WTC11 (cell line): ENCODE measurements at regions not wholly inside any gene's neighbourhood (a gene's known extent, or its start where the extent isn't known, plus 50 kb on each side); places are given as distances from the start of the nearest gene placed in this dataset.

ENCODE experiments used
- ATAC-seq: fragments of 200-7000 bp; cut with Tn5 transposase; 2 replicates; pipeline ENCODE4 v1.10.0; 2021; ENCODE audit warnings: mild to moderate bottlenecking, moderate library complexity
- CTCF ChIA-PET: fragments of 300-600 bp; sonication (Branson Sonifier 250); formaldehyde crosslinking; loops from one replicate; lab custom pipeline; 2021; ENCODE audit warnings: antibody characterized with exemption; lab: Charles Lee
- POLR2A ChIA-PET: fragments of 350-600 bp; sonication (Branson Sonifier 250); formaldehyde crosslinking; loops from one replicate; lab custom pipeline; 2021; ENCODE audit warnings: antibody characterized with exemption; lab: Charles Lee
- DNase-seq: peaks from one replicate; pipeline ENCODE4 v3.0.0; 2021; ENCODE audit warnings: low spot score
- H3K27ac Mint-ChIP-seq: 2 replicates; pipeline ENCODE4 v1.8.0; 2021; ENCODE audit warnings: mixed read lengths
- H3K27me3 Mint-ChIP-seq: 2 replicates; pipeline ENCODE4 v1.8.0; 2021; ENCODE audit warnings: low read depth, mild to moderate bottlenecking, moderate library complexity, mixed read lengths
- H3K36me3 Mint-ChIP-seq: 2 replicates; pipeline ENCODE4 v1.8.0; 2021; ENCODE audit warnings: mixed read lengths
- H3K4me1 Mint-ChIP-seq: 2 replicates; pipeline ENCODE4 v1.8.0; 2022; ENCODE audit warnings: mixed read lengths
- H3K4me3 Mint-ChIP-seq: 2 replicates; pipeline ENCODE4 v1.8.0; 2021; ENCODE audit warnings: mild to moderate bottlenecking, moderate library complexity, mixed read lengths
- H3K9me3 Mint-ChIP-seq: 2 replicates; pipeline ENCODE4 v1.8.0; 2021; ENCODE audit warnings: mixed read lengths
- CREB1 ChIP-seq: sonication (generic); formaldehyde crosslinking; IDR thresholded peaks from 2 replicates; pipeline ENCODE4 v1.8.0; 2023; ENCODE audit warnings: mild to moderate bottlenecking, missing genetic modification reagents
- ELF4 ChIP-seq: sonication (generic); formaldehyde crosslinking; IDR thresholded peaks from 2 replicates; pipeline ENCODE4 v1.8.1; 2022; ENCODE audit warnings: low read depth, mild to moderate bottlenecking, moderate library complexity, missing genetic modification reagents
- ESRRA ChIP-seq: sonication (generic); formaldehyde crosslinking; IDR thresholded peaks from 2 replicates; pipeline ENCODE4 v1.8.1; 2022; ENCODE audit warnings: mild to moderate bottlenecking, missing genetic modification reagents, borderline replicate concordance
- ETV6 ChIP-seq: sonication (generic); formaldehyde crosslinking; IDR thresholded peaks from 2 replicates; pipeline ENCODE4 v1.8.1; 2022; ENCODE audit warnings: mild to moderate bottlenecking, missing genetic modification reagents
- FOXK1 ChIP-seq: sonication (generic); formaldehyde crosslinking; IDR thresholded peaks from 2 replicates; pipeline ENCODE4 v1.8.0; 2022; ENCODE audit warnings: mild to moderate bottlenecking, moderate library complexity, missing genetic modification reagents
- HMGA2 ChIP-seq: fragments of 250-450 bp; sonication (Bioruptor Pico); IDR thresholded peaks from 2 replicates; pipeline ENCODE4 v1.4.0; 2021; ENCODE audit warnings: mild to moderate bottlenecking, moderate library complexity
- NFATC4 ChIP-seq: fragments of 250-450 bp; sonication (Bioruptor Pico); IDR thresholded peaks from 2 replicates; pipeline ENCODE4 v1.9.0; 2021; ENCODE audit warnings: mild to moderate bottlenecking
- NFYB ChIP-seq: sonication (generic); formaldehyde crosslinking; conservative IDR thresholded peaks from 2 replicates; pipeline ENCODE4 v1.8.0; 2022; ENCODE audit warnings: low read depth, missing genetic modification reagents
- NR1H2 ChIP-seq: sonication (generic); formaldehyde crosslinking; IDR thresholded peaks from 2 replicates; pipeline ENCODE4 v1.9.0; 2021; ENCODE audit warnings: mild to moderate bottlenecking, moderate library complexity, missing genetic modification reagents
- NR2C2 ChIP-seq: sonication (generic); formaldehyde crosslinking; IDR thresholded peaks from 2 replicates; pipeline ENCODE4 v1.8.0; 2022; ENCODE audit warnings: mild to moderate bottlenecking, missing genetic modification reagents
- OVOL2 ChIP-seq: fragments of 250-450 bp; sonication (Bioruptor Pico); IDR thresholded peaks from 2 replicates; pipeline ENCODE4 v1.9.0; 2021; ENCODE audit warnings: mild to moderate bottlenecking, borderline replicate concordance
- SMAD4 ChIP-seq: sonication (generic); formaldehyde crosslinking; IDR thresholded peaks from 2 replicates; pipeline ENCODE4 v1.8.0; 2022; ENCODE audit warnings: mild to moderate bottlenecking, missing genetic modification reagents
- SOX15 ChIP-seq: fragments of 250-450 bp; sonication (Bioruptor Pico); IDR thresholded peaks from 2 replicates; pipeline ENCODE4 v1.9.0; 2021; ENCODE audit warnings: mild to moderate bottlenecking
- SP1 ChIP-seq: sonication (generic); formaldehyde crosslinking; conservative IDR thresholded peaks from 2 replicates; pipeline ENCODE4 v1.8.1; 2022; ENCODE audit warnings: missing genetic modification reagents
- TEAD1 ChIP-seq: sonication (generic); formaldehyde crosslinking; IDR thresholded peaks from 2 replicates; pipeline ENCODE4 v1.8.0; 2022; ENCODE audit warnings: mild to moderate bottlenecking, missing genetic modification reagents
- TP53 ChIP-seq: sonication (generic); formaldehyde crosslinking; IDR thresholded peaks from 2 replicates; pipeline ENCODE4 v1.8.1; 2023; ENCODE audit warnings: mild to moderate bottlenecking, missing genetic modification reagents
- ZNF121 ChIP-seq: sonication (generic); formaldehyde crosslinking; IDR thresholded peaks from 2 replicates; pipeline ENCODE4 v1.8.0; 2023; ENCODE audit warnings: missing genetic modification reagents
- ZNF138 ChIP-seq: sonication (generic); formaldehyde crosslinking; conservative IDR thresholded peaks from 2 replicates; pipeline ENCODE4 v1.8.1; 2022; ENCODE audit warnings: mild to moderate bottlenecking, moderate library complexity, missing genetic modification reagents
- ZNF219 ChIP-seq: sonication (generic); formaldehyde crosslinking; IDR thresholded peaks from 2 replicates; pipeline ENCODE4 v1.8.0; 2023; ENCODE audit warnings: missing genetic modification reagents, mild to moderate bottlenecking, borderline replicate concordance
- ZNF232 ChIP-seq: sonication (generic); formaldehyde crosslinking; IDR thresholded peaks from 2 replicates; pipeline ENCODE4 v1.8.0; 2022; ENCODE audit warnings: mild to moderate bottlenecking, missing genetic modification reagents
- ZNF263 ChIP-seq: sonication (generic); formaldehyde crosslinking; IDR thresholded peaks from 2 replicates; pipeline ENCODE4 v1.8.1; 2022; ENCODE audit warnings: low read depth, mild to moderate bottlenecking, moderate library complexity, missing genetic modification reagents
- ZNF423 ChIP-seq: fragments of 250-450 bp; sonication (Bioruptor Pico); IDR thresholded peaks from 2 replicates; pipeline ENCODE4 v2.1.2; 2022; ENCODE audit warnings: mild to moderate bottlenecking, moderate library complexity
- ZNF671 ChIP-seq: fragments of 250-450 bp; sonication (Bioruptor Pico); IDR thresholded peaks from 2 replicates; pipeline ENCODE4 v1.8.0; 2021; ENCODE audit warnings: mild to moderate bottlenecking
- TF ChIP-seq, protein P1 (sequence below): sonication (generic); formaldehyde crosslinking; IDR thresholded peaks from 2 replicates; pipeline ENCODE4 v1.8.1; 2023; ENCODE audit warnings: mild to moderate bottlenecking, missing genetic modification reagents
- TF ChIP-seq, protein P2 (sequence below): fragments of 200-600 bp; IDR thresholded peaks from 2 replicates; pipeline ENCODE4 v1.8.0; 2022; ENCODE audit warnings: antibody characterized with exemption
- TF ChIP-seq, protein P3 (sequence below): fragments of 250-450 bp; sonication (Bioruptor Pico); IDR thresholded peaks from 2 replicates; pipeline ENCODE4 v1.9.0; 2021; ENCODE audit warnings: mild to moderate bottlenecking
- TF ChIP-seq, protein P4 (sequence below): sonication (generic); formaldehyde crosslinking; conservative IDR thresholded peaks from 2 replicates; pipeline ENCODE4 v1.8.1; 2023; ENCODE audit warnings: mild to moderate bottlenecking, low read depth, missing genetic modification reagents, moderate library complexity

DNA sequence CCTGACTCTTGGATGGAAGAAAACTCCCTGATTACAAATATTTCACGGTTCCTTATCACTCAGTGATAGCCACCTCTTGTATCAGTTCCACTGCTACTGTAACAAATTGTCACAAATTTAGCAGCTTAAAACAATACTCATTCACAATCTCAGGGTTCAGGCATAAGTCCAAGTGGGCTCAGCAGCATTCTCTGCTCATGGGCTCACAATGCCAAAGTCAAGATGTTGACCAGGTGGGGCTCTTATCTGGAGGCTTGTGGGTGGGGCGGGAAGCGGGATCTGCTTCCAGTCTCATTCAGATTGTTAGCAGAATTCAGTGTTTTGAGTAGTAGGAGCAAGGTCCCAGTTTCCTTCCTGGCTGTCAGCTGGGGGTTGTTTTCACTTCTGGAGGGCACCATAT lies 137.3 kb upstream of the FAM78B start (continued):
- TF ChIP-seq, protein P1, sequence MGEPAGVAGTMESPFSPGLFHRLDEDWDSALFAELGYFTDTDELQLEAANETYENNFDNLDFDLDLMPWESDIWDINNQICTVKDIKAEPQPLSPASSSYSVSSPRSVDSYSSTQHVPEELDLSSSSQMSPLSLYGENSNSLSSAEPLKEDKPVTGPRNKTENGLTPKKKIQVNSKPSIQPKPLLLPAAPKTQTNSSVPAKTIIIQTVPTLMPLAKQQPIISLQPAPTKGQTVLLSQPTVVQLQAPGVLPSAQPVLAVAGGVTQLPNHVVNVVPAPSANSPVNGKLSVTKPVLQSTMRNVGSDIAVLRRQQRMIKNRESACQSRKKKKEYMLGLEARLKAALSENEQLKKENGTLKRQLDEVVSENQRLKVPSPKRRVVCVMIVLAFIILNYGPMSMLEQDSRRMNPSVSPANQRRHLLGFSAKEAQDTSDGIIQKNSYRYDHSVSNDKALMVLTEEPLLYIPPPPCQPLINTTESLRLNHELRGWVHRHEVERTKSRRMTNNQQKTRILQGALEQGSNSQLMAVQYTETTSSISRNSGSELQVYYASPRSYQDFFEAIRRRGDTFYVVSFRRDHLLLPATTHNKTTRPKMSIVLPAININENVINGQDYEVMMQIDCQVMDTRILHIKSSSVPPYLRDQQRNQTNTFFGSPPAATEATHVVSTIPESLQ (CRISPR knock-in tag): no peak
- TF ChIP-seq, all 79 proteins: peak for 0

DNA sequence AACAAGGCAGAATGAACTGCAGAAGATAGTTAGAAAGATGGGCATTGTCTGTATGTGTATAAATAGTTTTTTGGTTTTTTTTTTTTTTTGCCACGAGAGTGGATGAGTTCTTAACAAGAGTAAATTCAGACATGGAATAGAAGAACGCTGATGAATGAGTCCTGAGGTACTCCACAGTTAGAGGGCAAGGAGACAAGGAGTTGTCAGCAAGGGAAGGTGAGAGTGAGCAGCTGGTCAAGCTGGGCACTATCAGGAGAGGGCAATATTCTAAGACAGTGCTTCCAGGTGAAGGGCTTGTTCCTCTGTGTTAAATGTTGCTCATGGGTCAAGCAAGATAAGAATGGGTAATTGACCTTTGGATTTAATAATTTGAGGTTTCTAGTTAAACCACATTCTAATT lies 138.6 kb upstream of the FAM78B start:
- H3K36me3 Mint-ChIP-seq: no peaks in the 10 kb centered on the region
- no peak overlapping the region for H3K4me3 Mint-ChIP-seq
- H3K9me3 Mint-ChIP-seq: peaks cover 15% of the 10 kb centered on the region
- no peak for TF ChIP-seq OVOL2 (CRISPR knock-in tag)
- TF ChIP-seq ESRRA (CRISPR knock-in tag): no peak
- TF ChIP-seq ZNF138: no peak
- TF ChIP-seq FOXK1 (CRISPR knock-in tag): no peak
- no peak for TF ChIP-seq NR2C2
- TF ChIP-seq SOX15 (CRISPR knock-in tag): no peak
- no peak for TF ChIP-seq SP1 (CRISPR knock-in tag)
- TF ChIP-seq ZNF423 (CRISPR knock-in tag): no peak
- no peak for TF ChIP-seq SMAD4
- TF ChIP-seq ELF4 (CRISPR knock-in tag): no peak
- TF ChIP-seq, protein P2, sequence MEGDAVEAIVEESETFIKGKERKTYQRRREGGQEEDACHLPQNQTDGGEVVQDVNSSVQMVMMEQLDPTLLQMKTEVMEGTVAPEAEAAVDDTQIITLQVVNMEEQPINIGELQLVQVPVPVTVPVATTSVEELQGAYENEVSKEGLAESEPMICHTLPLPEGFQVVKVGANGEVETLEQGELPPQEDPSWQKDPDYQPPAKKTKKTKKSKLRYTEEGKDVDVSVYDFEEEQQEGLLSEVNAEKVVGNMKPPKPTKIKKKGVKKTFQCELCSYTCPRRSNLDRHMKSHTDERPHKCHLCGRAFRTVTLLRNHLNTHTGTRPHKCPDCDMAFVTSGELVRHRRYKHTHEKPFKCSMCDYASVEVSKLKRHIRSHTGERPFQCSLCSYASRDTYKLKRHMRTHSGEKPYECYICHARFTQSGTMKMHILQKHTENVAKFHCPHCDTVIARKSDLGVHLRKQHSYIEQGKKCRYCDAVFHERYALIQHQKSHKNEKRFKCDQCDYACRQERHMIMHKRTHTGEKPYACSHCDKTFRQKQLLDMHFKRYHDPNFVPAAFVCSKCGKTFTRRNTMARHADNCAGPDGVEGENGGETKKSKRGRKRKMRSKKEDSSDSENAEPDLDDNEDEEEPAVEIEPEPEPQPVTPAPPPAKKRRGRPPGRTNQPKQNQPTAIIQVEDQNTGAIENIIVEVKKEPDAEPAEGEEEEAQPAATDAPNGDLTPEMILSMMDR: no peak
- no peak for TF ChIP-seq HMGA2 (CRISPR knock-in tag)
- TF ChIP-seq TP53 (CRISPR knock-in tag): no peak
- no peak for TF ChIP-seq ZNF121 (CRISPR knock-in tag)
- TF ChIP-seq, all 79 proteins: peak for 0
- DNase-seq: no peak
- H3K4me1 Mint-ChIP-seq: peaks cover 25% of the 10 kb centered on the region
- ChIA-PET POLR2A (no interaction called here), CTCF (interaction anchor here (2.5 kb wide), 1 partner anchor 174 kb away, joined by 5 read pairs; no protein-coding TSS in a partner anchor)
- H3K27me3 Mint-ChIP-seq: no peaks in the 10 kb centered on the region; the same call in 1 of the 2 replicates
- no peak for ATAC-seq
- H3K27ac Mint-ChIP-seq: no peak overlapping the region

DNA sequence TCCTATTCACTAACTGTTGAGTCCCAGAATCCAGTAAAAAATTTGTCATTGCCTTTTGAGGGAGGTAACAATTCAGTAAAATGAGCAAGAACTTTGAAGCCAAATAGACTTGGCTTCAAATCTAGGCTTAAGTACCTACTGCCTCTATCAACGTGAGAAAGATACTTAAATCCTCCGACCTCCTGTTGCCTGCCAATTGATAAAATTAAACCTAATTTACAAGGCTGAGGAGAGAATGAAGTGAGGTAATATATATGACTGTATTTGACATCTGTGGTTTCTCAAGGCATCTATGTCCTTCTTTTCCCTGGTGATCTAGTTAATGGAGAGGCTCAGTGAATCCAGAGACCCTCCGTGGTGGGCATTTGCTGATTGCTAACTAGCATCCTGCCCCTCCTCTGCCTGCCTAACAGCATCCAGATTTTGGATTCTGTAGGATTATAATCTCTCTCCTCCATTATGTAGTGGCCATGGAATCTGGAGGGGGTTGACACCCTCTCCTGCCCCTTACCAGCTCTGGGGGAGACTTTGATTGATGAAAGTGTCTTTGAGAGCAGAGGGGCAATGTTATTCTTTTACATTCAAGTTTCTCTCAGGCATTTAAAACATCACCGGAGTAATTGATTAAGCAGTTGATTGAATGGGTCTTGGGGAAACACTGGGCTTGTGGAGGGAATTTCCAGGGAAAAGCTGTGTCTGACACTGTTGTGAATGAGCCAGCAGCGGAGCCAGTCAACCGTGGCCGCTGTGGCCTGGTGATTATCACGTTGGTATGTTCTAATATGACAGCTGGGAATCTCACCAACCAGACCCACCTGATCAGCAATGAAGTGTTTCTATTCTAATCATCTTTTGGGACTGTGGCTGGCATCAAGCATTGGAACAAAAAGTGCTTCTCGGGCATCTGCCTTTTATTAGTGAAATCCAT lies 140.7 kb upstream of the FAM78B start:
- H3K36me3 Mint-ChIP-seq: no peaks in the 10 kb centered on the region
- H3K9me3 Mint-ChIP-seq: peaks cover 27% of the 10 kb centered on the region
- no peak for ATAC-seq
- H3K4me1 Mint-ChIP-seq: peaks cover 25% of the 10 kb centered on the region
- H3K27ac Mint-ChIP-seq: no peak overlapping the region
- H3K4me3 Mint-ChIP-seq: no peak overlapping the region
- ChIA-PET CTCF (no interaction called here), POLR2A (no interaction called here)
- no peaks in the 10 kb centered on the region; the same call in 1 of the 2 replicates for H3K27me3 Mint-ChIP-seq
- DNase-seq: no peak
- TF ChIP-seq, protein P3, sequence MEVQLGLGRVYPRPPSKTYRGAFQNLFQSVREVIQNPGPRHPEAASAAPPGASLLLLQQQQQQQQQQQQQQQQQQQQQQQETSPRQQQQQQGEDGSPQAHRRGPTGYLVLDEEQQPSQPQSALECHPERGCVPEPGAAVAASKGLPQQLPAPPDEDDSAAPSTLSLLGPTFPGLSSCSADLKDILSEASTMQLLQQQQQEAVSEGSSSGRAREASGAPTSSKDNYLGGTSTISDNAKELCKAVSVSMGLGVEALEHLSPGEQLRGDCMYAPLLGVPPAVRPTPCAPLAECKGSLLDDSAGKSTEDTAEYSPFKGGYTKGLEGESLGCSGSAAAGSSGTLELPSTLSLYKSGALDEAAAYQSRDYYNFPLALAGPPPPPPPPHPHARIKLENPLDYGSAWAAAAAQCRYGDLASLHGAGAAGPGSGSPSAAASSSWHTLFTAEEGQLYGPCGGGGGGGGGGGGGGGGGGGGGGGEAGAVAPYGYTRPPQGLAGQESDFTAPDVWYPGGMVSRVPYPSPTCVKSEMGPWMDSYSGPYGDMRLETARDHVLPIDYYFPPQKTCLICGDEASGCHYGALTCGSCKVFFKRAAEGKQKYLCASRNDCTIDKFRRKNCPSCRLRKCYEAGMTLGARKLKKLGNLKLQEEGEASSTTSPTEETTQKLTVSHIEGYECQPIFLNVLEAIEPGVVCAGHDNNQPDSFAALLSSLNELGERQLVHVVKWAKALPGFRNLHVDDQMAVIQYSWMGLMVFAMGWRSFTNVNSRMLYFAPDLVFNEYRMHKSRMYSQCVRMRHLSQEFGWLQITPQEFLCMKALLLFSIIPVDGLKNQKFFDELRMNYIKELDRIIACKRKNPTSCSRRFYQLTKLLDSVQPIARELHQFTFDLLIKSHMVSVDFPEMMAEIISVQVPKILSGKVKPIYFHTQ (CRISPR knock-in tag): no peak
- no peak for TF ChIP-seq ZNF219 (CRISPR knock-in tag)
- TF ChIP-seq NFYB (CRISPR knock-in tag): no peak
- TF ChIP-seq NR1H2 (CRISPR knock-in tag): no peak
- no peak for TF ChIP-seq ZNF232 (CRISPR knock-in tag)
- no peak for TF ChIP-seq ZNF671 (CRISPR knock-in tag)
- TF ChIP-seq FOXK1 (CRISPR knock-in tag): no peak
- TF ChIP-seq, protein P4, sequence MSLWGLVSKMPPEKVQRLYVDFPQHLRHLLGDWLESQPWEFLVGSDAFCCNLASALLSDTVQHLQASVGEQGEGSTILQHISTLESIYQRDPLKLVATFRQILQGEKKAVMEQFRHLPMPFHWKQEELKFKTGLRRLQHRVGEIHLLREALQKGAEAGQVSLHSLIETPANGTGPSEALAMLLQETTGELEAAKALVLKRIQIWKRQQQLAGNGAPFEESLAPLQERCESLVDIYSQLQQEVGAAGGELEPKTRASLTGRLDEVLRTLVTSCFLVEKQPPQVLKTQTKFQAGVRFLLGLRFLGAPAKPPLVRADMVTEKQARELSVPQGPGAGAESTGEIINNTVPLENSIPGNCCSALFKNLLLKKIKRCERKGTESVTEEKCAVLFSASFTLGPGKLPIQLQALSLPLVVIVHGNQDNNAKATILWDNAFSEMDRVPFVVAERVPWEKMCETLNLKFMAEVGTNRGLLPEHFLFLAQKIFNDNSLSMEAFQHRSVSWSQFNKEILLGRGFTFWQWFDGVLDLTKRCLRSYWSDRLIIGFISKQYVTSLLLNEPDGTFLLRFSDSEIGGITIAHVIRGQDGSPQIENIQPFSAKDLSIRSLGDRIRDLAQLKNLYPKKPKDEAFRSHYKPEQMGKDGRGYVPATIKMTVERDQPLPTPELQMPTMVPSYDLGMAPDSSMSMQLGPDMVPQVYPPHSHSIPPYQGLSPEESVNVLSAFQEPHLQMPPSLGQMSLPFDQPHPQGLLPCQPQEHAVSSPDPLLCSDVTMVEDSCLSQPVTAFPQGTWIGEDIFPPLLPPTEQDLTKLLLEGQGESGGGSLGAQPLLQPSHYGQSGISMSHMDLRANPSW: no peak
- no peak for TF ChIP-seq TEAD1
- no peak for TF ChIP-seq NFATC4 (CRISPR knock-in tag)
- no peak for TF ChIP-seq ZNF423 (CRISPR knock-in tag)
- TF ChIP-seq CREB1: no peak
- no peak for TF ChIP-seq ZNF263
- no peak for TF ChIP-seq ETV6 (CRISPR knock-in tag)
